ENCODE measurements at regions not wholly inside any gene's neighbourhood (a gene's known extent, or its start where the extent isn't known, plus 50 kb on each side); places are given as distances from the start of the nearest gene placed in this dataset.

- no peak overlapping the region for H2AFZ ChIP-seq
- no peaks in the 10 kb centered on the region for H4K20me1 ChIP-seq (ENCODE audit: insufficient read depth)
- no peak overlapping the region for H3K4me2 ChIP-seq (ENCODE audit: unreplicated experiment)
- H3K27me3 ChIP-seq (replicated peaks; ENCODE audit: insufficient read depth) = no peaks in the 10 kb centered on the region
- H3K4me1 ChIP-seq (ENCODE audit: insufficient read depth) = peaks cover 8% of the 10 kb centered on the region
- no peak for TF ChIP-seq EZH2 (IDR thresholded peaks at IDR 0.05; ENCODE audit: insufficient read depth, poor library complexity, severe bottlenecking)
- no peak for TF ChIP-seq EZH2phosphoT487 (IDR thresholded peaks at IDR 0.05; ENCODE audit: insufficient read depth, low read depth)
- no peaks in the 10 kb centered on the region for H3K9me3 ChIP-seq (ENCODE audit: low read depth)
- H3K9me2 ChIP-seq (ENCODE audit: insufficient read depth) = no peaks in the 10 kb centered on the region
- H3K9ac ChIP-seq = no peak overlapping the region
- DNase-seq = no peak
- no peaks in the 10 kb centered on the region for H3K79me2 ChIP-seq (ENCODE audit: insufficient read depth)
- H3K4me3 ChIP-seq = no peak overlapping the region
- H3K36me3 ChIP-seq (ENCODE audit: low read depth) = no peaks in the 10 kb centered on the region
- 32 to 36% methylated on average over 4 of the region's 4 CpGs for WGBS, 2 experiments (ENCODE audit: low coverage in 1 of 2, low lambda C conversion rate in 2 of 2, missing lambda C conversion rate in 2 of 2)
- in situ Hi-C loops (cut with MboI) = no loop called here
- peaks cover 5% of the 10 kb centered on the region for H3F3A ChIP-seq (ENCODE audit: insufficient read depth)
- H3K27ac ChIP-seq = no peak overlapping the region
Observed at GRCh38 chr13:97135883-97136282, 86.2 kb upstream of the MBNL2 start.

- no peaks in the 10 kb centered on the region for H4K20me1 ChIP-seq (ENCODE audit: insufficient read depth)
- peaks cover 10% of the 10 kb centered on the region for H3F3A ChIP-seq (ENCODE audit: insufficient read depth)
- no peak overlapping the region for H3K4me2 ChIP-seq (ENCODE audit: unreplicated experiment)
- H2AFZ ChIP-seq = no peak overlapping the region
- H3K4me1 ChIP-seq (ENCODE audit: insufficient read depth) = peaks cover 14% of the 10 kb centered on the region
- H3K36me3 ChIP-seq (ENCODE audit: low read depth) = no peaks in the 10 kb centered on the region
- no peak overlapping the region for H3K27ac ChIP-seq
- no peak overlapping the region for H3K9ac ChIP-seq
- 85% methylated on average over 3 of the region's 3 CpGs for WGBS, 2 experiments (ENCODE audit: low coverage in 1 of 2, low lambda C conversion rate in 2 of 2, missing lambda C conversion rate in 2 of 2)
- H3K9me3 ChIP-seq (ENCODE audit: low read depth) = no peaks in the 10 kb centered on the region
- H3K9me2 ChIP-seq (ENCODE audit: insufficient read depth) = no peaks in the 10 kb centered on the region
- H3K27me3 ChIP-seq (replicated peaks; ENCODE audit: insufficient read depth) = no peaks in the 10 kb centered on the region
- in situ Hi-C loops (cut with MboI) = no loop called here
- no peak overlapping the region for H3K4me3 ChIP-seq
- TF ChIP-seq EZH2phosphoT487 (IDR thresholded peaks at IDR 0.05; ENCODE audit: insufficient read depth, low read depth) (no peak), EZH2 (IDR thresholded peaks at IDR 0.05; ENCODE audit: insufficient read depth, poor library complexity, severe bottlenecking) (no peak)
- DNase-seq = no peak
- no peaks in the 10 kb centered on the region for H3K79me2 ChIP-seq (ENCODE audit: insufficient read depth)
Observed at GRCh38 chr13:97136418-97136817, 85.7 kb upstream of the MBNL2 start.

- H3K27ac ChIP-seq = no peak overlapping the region
- in situ Hi-C loops (cut with MboI) = no loop called here
- no peak for DNase-seq
- H3K79me2 ChIP-seq (ENCODE audit: insufficient read depth) = no peaks in the 10 kb centered on the region
- WGBS, 2 experiments (ENCODE audit: low coverage in 1 of 2, low lambda C conversion rate in 2 of 2, missing lambda C conversion rate in 2 of 2) = 82 to 100% methylated on average over 3 of the region's 3 CpGs
- no peak overlapping the region for H3K9ac ChIP-seq
- H3K4me3 ChIP-seq = no peak overlapping the region
- peaks cover 28% of the 10 kb centered on the region for H3K4me1 ChIP-seq (ENCODE audit: insufficient read depth)
- no peaks in the 10 kb centered on the region for H3K36me3 ChIP-seq (ENCODE audit: low read depth)
- H3K9me3 ChIP-seq (ENCODE audit: low read depth) = no peaks in the 10 kb centered on the region
- peaks cover 25% of the 10 kb centered on the region for H3F3A ChIP-seq (ENCODE audit: insufficient read depth)
- H3K9me2 ChIP-seq (ENCODE audit: insufficient read depth) = no peaks in the 10 kb centered on the region
- H3K27me3 ChIP-seq (replicated peaks; ENCODE audit: insufficient read depth) = no peaks in the 10 kb centered on the region
- H3K4me2 ChIP-seq (ENCODE audit: unreplicated experiment) = no peak overlapping the region
- H4K20me1 ChIP-seq (ENCODE audit: insufficient read depth) = no peaks in the 10 kb centered on the region
- TF ChIP-seq EZH2 (IDR thresholded peaks at IDR 0.05; ENCODE audit: insufficient read depth, poor library complexity, severe bottlenecking) (no peak), EZH2phosphoT487 (IDR thresholded peaks at IDR 0.05; ENCODE audit: insufficient read depth, low read depth) (no peak)
- no peak overlapping the region for H2AFZ ChIP-seq
Observed at GRCh38 chr13:97139691-97140090, 82.4 kb upstream of the MBNL2 start.

GRCh38 chr13:97140131-97140530, 82.0 kb upstream of the MBNL2 start:
- no peak overlapping the region for H3K27ac ChIP-seq
- H3K27me3 ChIP-seq (replicated peaks; ENCODE audit: insufficient read depth) = no peaks in the 10 kb centered on the region
- no peaks in the 10 kb centered on the region for H3K9me2 ChIP-seq (ENCODE audit: insufficient read depth)

GRCh38 chr13:97140611-97141010, 81.5 kb upstream of the MBNL2 start:
- peaks cover 28% of the 10 kb centered on the region for H3K4me1 ChIP-seq (ENCODE audit: insufficient read depth)
- DNase-seq = peak; percentile 38
- H3K9me2 ChIP-seq (ENCODE audit: insufficient read depth) = no peaks in the 10 kb centered on the region
- peak overlapping the region; percentile 77 for H3K4me2 ChIP-seq (ENCODE audit: unreplicated experiment)
- WGBS, 2 experiments (ENCODE audit: low coverage in 1 of 2, low lambda C conversion rate in 2 of 2, missing lambda C conversion rate in 2 of 2) = 11 to 16% methylated on average over 3 of the region's 3 CpGs
- no peaks in the 10 kb centered on the region for H3K79me2 ChIP-seq (ENCODE audit: insufficient read depth)
- peaks cover 25% of the 10 kb centered on the region for H3F3A ChIP-seq (ENCODE audit: insufficient read depth)
- TF ChIP-seq EZH2phosphoT487 (IDR thresholded peaks at IDR 0.05; ENCODE audit: insufficient read depth, low read depth) = no peak
- TF ChIP-seq EZH2 (IDR thresholded peaks at IDR 0.05; ENCODE audit: insufficient read depth, poor library complexity, severe bottlenecking) = no peak
- H3K9me3 ChIP-seq (ENCODE audit: low read depth) = no peaks in the 10 kb centered on the region
- no peak overlapping the region for H3K27ac ChIP-seq
- H2AFZ ChIP-seq = peak overlapping the region; percentile 73
- peak overlapping the region; percentile 63 for H3K4me3 ChIP-seq
- no peaks in the 10 kb centered on the region for H4K20me1 ChIP-seq (ENCODE audit: insufficient read depth)
- in situ Hi-C loops (cut with MboI) = no loop called here
- H3K36me3 ChIP-seq (ENCODE audit: low read depth) = no peaks in the 10 kb centered on the region
- H3K9ac ChIP-seq = no peak overlapping the region
- H3K27me3 ChIP-seq (replicated peaks; ENCODE audit: insufficient read depth) = no peaks in the 10 kb centered on the region

More at GRCh38 chr13:97140131-97140530, 82.0 kb upstream of the MBNL2 start:
- whole genome bisulfite sequencing, 2 experiments (ENCODE audit: low coverage in 1 of 2, low lambda C conversion rate in 2 of 2, missing lambda C conversion rate in 2 of 2) = 44 to 58% methylated on average over 6 of the region's 6 CpGs
- Histone ChIP-seq H3K9me3 (ENCODE audit: low read depth) (no peaks in the 10 kb centered on the region), H3K4me2 (ENCODE audit: unreplicated experiment) (peak overlapping the region; percentile 77), H4K20me1 (ENCODE audit: insufficient read depth) (no peaks in the 10 kb centered on the region), H3K36me3 (ENCODE audit: low read depth) (no peaks in the 10 kb centered on the region), H2AFZ (peak overlapping the region; percentile 73), H3K4me3 (no peak overlapping the region), H3K4me1 (ENCODE audit: insufficient read depth) (peaks cover 28% of the 10 kb centered on the region), H3K9ac (no peak overlapping the region), H3F3A (ENCODE audit: insufficient read depth) (peaks cover 25% of the 10 kb centered on the region), H3K79me2 (ENCODE audit: insufficient read depth) (no peaks in the 10 kb centered on the region)
- no peak for TF ChIP-seq EZH2phosphoT487 (IDR thresholded peaks at IDR 0.05; ENCODE audit: insufficient read depth, low read depth)
- TF ChIP-seq EZH2 (IDR thresholded peaks at IDR 0.05; ENCODE audit: insufficient read depth, poor library complexity, severe bottlenecking) = no peak
- no peak for DNase-seq
- in situ Hi-C loops (cut with MboI) = no loop called here

Data from GM23248 (cell line).